Neural cell (in vitro differentiated cells): ENCODE measurements at regions not wholly inside any gene's neighbourhood (a gene's known extent, or its start where the extent isn't known, plus 50 kb on each side); places are given as distances from the start of the nearest gene placed in this dataset.

Experiments
- EP300 ChIP-seq: fragments of 450-650 bp; conservative IDR thresholded peaks from 2 replicates; pipeline ENCODE4 v1.6.1; 2014; ENCODE audit warnings: antibody characterized with exemption, mild to moderate bottlenecking, moderate library complexity; ENCODE audit not compliant: poor library complexity, severe bottlenecking
- EZH2 ChIP-seq: fragments of 200-600, 300-800 bp; shearing (Covaris generic), sonication (generic); IDR thresholded peaks from 2 replicates; pipeline ENCODE4 v1.6.1; 2014; ENCODE audit warnings: antibody characterized with exemption, low read length, borderline replicate concordance, mild to moderate bottlenecking; ENCODE audit not compliant: insufficient read depth, poor library complexity, severe bottlenecking
- POLR2AphosphoS5 ChIP-seq: IDR thresholded peaks from 2 replicates; pipeline ENCODE4 v1.6.1; 2012
- RAD21 ChIP-seq: fragments of 450-650 bp; conservative IDR thresholded peaks from 2 replicates; pipeline ENCODE4 v1.6.1; 2014; ENCODE audit warnings: antibody characterized with exemption, mild to moderate bottlenecking, moderate library complexity
- SMC3 ChIP-seq: fragments of 450-650 bp; conservative IDR thresholded peaks from 2 replicates; pipeline ENCODE4 v1.6.1; 2014; ENCODE audit warnings: antibody characterized with exemption, mild to moderate bottlenecking, moderate library complexity; ENCODE audit not compliant: poor library complexity
- TF ChIP-seq, protein P1 (sequence below): fragments of 450-650 bp; IDR thresholded peaks from 2 replicates; pipeline ENCODE4 v1.5.1; 2014; ENCODE audit warnings: antibody characterized with exemption, mild to moderate bottlenecking, moderate library complexity; ENCODE audit not compliant: poor library complexity, severe bottlenecking
- TF ChIP-seq, protein P2 (sequence below): IDR thresholded peaks from 2 replicates; pipeline ENCODE4 v1.6.1; 2012; ENCODE audit warnings: borderline replicate concordance

DNA sequence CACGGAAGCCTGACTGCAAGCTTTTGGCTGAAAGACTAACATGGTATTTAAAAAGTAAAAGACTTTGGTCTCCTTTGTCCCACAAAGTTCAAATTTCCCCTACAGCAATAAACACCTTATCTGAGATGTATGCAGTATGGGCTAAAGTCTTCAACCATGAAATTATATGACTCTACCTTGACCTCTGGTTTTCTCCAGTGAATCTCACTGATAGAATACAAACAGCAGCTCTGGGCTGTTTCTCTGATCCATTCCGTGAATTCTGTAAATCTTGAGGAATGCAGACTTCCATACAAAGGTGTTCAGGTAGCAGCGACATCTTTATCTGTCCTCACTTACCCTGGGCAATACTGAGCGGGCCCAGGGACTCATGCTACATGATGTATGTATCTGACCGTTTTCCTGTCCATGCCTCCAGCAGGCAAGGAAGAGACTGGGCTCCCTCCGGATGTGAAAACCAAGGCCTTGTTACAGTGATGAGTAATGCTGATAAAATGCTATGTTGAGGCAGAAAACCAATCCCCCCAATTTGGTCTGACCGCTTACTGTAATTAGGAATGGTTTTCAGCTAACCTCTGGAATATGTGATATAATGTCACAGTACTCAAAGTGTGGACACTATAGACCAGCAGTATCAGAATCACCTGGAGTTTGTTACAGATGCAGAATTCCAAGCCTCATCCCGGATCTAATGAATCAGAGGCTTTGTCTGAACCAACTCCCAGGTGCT is 589.8 kb downstream of the HS3ST4 start:
- TF ChIP-seq, protein P1, sequence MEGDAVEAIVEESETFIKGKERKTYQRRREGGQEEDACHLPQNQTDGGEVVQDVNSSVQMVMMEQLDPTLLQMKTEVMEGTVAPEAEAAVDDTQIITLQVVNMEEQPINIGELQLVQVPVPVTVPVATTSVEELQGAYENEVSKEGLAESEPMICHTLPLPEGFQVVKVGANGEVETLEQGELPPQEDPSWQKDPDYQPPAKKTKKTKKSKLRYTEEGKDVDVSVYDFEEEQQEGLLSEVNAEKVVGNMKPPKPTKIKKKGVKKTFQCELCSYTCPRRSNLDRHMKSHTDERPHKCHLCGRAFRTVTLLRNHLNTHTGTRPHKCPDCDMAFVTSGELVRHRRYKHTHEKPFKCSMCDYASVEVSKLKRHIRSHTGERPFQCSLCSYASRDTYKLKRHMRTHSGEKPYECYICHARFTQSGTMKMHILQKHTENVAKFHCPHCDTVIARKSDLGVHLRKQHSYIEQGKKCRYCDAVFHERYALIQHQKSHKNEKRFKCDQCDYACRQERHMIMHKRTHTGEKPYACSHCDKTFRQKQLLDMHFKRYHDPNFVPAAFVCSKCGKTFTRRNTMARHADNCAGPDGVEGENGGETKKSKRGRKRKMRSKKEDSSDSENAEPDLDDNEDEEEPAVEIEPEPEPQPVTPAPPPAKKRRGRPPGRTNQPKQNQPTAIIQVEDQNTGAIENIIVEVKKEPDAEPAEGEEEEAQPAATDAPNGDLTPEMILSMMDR: no peak
- TF ChIP-seq RAD21 (no peak), SMC3 (no peak), EP300 (no peak), EZH2 (no peak), POLR2AphosphoS5 (no peak)
- TF ChIP-seq, protein P2, sequence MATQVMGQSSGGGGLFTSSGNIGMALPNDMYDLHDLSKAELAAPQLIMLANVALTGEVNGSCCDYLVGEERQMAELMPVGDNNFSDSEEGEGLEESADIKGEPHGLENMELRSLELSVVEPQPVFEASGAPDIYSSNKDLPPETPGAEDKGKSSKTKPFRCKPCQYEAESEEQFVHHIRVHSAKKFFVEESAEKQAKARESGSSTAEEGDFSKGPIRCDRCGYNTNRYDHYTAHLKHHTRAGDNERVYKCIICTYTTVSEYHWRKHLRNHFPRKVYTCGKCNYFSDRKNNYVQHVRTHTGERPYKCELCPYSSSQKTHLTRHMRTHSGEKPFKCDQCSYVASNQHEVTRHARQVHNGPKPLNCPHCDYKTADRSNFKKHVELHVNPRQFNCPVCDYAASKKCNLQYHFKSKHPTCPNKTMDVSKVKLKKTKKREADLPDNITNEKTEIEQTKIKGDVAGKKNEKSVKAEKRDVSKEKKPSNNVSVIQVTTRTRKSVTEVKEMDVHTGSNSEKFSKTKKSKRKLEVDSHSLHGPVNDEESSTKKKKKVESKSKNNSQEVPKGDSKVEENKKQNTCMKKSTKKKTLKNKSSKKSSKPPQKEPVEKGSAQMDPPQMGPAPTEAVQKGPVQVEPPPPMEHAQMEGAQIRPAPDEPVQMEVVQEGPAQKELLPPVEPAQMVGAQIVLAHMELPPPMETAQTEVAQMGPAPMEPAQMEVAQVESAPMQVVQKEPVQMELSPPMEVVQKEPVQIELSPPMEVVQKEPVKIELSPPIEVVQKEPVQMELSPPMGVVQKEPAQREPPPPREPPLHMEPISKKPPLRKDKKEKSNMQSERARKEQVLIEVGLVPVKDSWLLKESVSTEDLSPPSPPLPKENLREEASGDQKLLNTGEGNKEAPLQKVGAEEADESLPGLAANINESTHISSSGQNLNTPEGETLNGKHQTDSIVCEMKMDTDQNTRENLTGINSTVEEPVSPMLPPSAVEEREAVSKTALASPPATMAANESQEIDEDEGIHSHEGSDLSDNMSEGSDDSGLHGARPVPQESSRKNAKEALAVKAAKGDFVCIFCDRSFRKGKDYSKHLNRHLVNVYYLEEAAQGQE: no peak
